PC-9 (cell line): ENCODE measurements at regions not wholly inside any gene's neighbourhood (a gene's known extent, or its start where the extent isn't known, plus 50 kb on each side); places are given as distances from the start of the nearest gene placed in this dataset.

Experiments used
- EZH2 ChIP-seq: fragments of 200-600 bp; sonication (generic); IDR thresholded peaks from 2 replicates; pipeline ENCODE4 v1.8.0; 2017; ENCODE audit warnings: antibody characterized with exemption, low read depth
- TF ChIP-seq, protein P1 (sequence below): fragments of 200-600 bp; sonication (generic); conservative IDR thresholded peaks from 2 replicates; pipeline ENCODE4 v1.6.1; 2017; ENCODE audit warnings: mixed run types, antibody characterized with exemption, mild to moderate bottlenecking, moderate library complexity

DNA sequence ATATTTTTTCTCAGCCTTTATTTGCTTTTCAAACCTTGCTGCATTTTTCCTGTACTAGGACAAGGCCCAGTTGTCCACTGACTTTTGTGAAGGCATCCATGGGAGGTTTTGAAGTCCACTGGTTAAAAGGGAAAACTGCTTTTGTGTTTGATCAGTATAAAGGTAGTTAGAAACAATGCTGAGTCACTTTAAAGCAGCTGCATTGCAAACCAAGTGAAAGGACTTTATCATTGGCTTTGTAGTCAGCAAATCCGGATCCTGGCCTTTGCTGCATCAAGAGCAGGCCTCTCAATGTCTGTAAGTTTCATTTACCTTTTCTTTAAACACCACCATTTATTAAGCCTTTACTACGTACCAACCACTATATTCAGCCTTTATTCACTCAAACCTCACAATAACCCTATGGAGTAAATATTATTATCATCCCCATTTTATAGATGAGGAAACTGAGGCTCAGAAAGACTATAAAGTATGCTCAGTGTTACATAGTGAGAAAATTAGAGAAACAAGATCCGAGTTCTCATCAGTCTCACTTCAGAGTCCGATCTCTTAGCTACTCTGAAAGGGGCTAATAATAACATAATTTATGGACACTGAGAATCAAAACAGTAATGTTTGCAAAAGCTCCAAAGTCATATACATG, 60.6 kb upstream of the HSD17B12 start:
- no peak for TF ChIP-seq EZH2
- TF ChIP-seq, protein P1, sequence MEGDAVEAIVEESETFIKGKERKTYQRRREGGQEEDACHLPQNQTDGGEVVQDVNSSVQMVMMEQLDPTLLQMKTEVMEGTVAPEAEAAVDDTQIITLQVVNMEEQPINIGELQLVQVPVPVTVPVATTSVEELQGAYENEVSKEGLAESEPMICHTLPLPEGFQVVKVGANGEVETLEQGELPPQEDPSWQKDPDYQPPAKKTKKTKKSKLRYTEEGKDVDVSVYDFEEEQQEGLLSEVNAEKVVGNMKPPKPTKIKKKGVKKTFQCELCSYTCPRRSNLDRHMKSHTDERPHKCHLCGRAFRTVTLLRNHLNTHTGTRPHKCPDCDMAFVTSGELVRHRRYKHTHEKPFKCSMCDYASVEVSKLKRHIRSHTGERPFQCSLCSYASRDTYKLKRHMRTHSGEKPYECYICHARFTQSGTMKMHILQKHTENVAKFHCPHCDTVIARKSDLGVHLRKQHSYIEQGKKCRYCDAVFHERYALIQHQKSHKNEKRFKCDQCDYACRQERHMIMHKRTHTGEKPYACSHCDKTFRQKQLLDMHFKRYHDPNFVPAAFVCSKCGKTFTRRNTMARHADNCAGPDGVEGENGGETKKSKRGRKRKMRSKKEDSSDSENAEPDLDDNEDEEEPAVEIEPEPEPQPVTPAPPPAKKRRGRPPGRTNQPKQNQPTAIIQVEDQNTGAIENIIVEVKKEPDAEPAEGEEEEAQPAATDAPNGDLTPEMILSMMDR: no peak
